ENCODE measurements at regions not wholly inside any gene's neighbourhood (a gene's known extent, or its start where the extent isn't known, plus 50 kb on each side); places are given as distances from the start of the nearest gene placed in this dataset.

DNA sequence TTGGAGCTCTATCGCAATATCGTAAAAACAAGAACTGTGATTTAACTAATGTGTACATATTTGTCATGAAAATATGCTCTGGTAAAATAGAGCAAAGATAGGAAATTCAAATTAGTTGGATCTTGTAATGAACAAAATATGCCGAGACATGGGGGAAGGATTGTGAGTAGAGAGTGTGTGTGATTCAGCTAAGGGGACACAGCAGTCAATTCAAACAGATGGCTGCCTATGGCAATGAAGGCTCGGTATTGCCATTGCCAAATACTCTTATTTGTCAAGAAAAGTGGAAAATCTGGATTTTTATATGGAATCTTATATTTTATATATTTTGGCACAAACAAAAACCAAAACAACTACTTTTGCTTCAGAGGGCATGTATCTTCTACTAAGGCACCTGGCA, 227.3 kb upstream of the BCHE start:
- TF ChIP-seq CTCF (conservative IDR thresholded peaks at IDR 0.05) (no peak), ZFX (IDR thresholded peaks at IDR 0.05) (no peak)

Data from C4-2B (cell line).